Heart right ventricle (tissue), 16 donors: ENCODE measurements at regions not wholly inside any gene's neighbourhood (a gene's known extent, or its start where the extent isn't known, plus 50 kb on each side); places are given as distances from the start of the nearest gene placed in this dataset.

Experiments
- ATAC-seq, 8 donors: fragments of 200-7000 bp; cut with Tn5 transposase; one replicate each; pipeline ENCODE4 v1.9.1; 2020; ENCODE audit warnings: mild to moderate bottlenecking in 8 of 8, moderate library complexity in 8 of 8, moderate number of reproducible peaks in 1 of 8
- DNase-seq, 2 donors: peaks; one replicate each; pipeline ENCODE4 v3.0.0-alpha.2; 2020
- H3K27ac ChIP-seq, 10 donors: fragments of 200-600 bp; sonication (generic) in 2 of 10; one replicate each; pipeline versions ENCODE4 v1.5.0 to v1.8.0; 2020 to 2022; ENCODE audit warnings: mild to moderate bottlenecking in 3 of 10
- H3K27me3 ChIP-seq, 7 donors: fragments of 200-600 bp; one replicate each; pipeline ENCODE4 v1.8.0; 2021 to 2022; ENCODE audit warnings: mild to moderate bottlenecking in 2 of 7
- H3K36me3 ChIP-seq, 9 donors: fragments of 200-600 bp; sonication (generic) in 1 of 9; one replicate each; pipeline versions ENCODE4 v1.5.0 to v1.8.0; 2020 to 2022; ENCODE audit warnings: mild to moderate bottlenecking in 2 of 9
- H3K4me1 ChIP-seq, 9 donors: fragments of 200-600 bp; sonication (generic) in 1 of 9; one replicate each; pipeline versions ENCODE4 v1.5.0 to v1.8.0; 2020 to 2022; ENCODE audit warnings: mild to moderate bottlenecking in 4 of 9
- H3K4me3 ChIP-seq, 10 donors: fragments of 200-600 bp; sonication (generic) in 2 of 10; one replicate each; pipeline versions ENCODE4 v1.5.0 to v1.8.0; 2020 to 2022; ENCODE audit warnings: mild to moderate bottlenecking in 7 of 10, moderate library complexity in 2 of 10
- H3K9me3 ChIP-seq, 11 donors: fragments of 200-600 bp in 10 of 11; sonication (generic) in 2 of 11; one replicate each; pipeline versions ENCODE4 v1.5.0 to v1.8.0; 2013 to 2022; ENCODE audit warnings: mild to moderate bottlenecking in 2 of 11, control low read depth in 1 of 11, moderate library complexity in 1 of 11
- WGBS, 2 donors: extraction: QIAGEN DNeasy Blood & Tissue Kit; methylation state at CpG; one replicate each; pipeline ENCODE4 v1.1.7; 2013; ENCODE audit warnings: inconsistent platforms in 1 of 2; 5-methylcytosine and 5-hydroxymethylcytosine counted together
- intact Hi-C, 10 donors: fragments of 100-400 bp; cut with DNase I; formaldehyde crosslinking; loops; one replicate each; pipeline versions ENCODE4 v1.11.1 to v1.14.2; 2022
- TF ChIP-seq, protein P1 (sequence below), 9 donors: fragments of 200-600 bp; sonication (generic) in 2 of 9; IDR thresholded peaks; one replicate each; pipeline versions ENCODE4 v1.5.0 to v1.8.0; 2021 to 2022; ENCODE audit warnings: antibody characterized with exemption in 9 of 9, mild to moderate bottlenecking in 5 of 9, moderate library complexity in 1 of 9
- donor health status: Arrhythmogenic right ventricular cardiomyopathy.
- donor health status: ischemic (EF 13 %, LVEDD 7.1; RV severe dilation, severe dysfunction).
- donor health status: healthy with polysubstance abuse.
- donor health status: DM: no; HTN: yes; CAD: no.
- donor health status: DM: no; HTN: no; CAD: no.
- donor health status: ischemic (EF 25% LVEDD 6.9; RV normal size, moderate dysfunction).
- donor health status: ischemic (EF 25% LVEDD 5.7; RV mildly dilated, moderate dysfunction).
- donor health status: healthy.
- donor health status: DM: yes; HTN: yes; CAD: no.
- donor health status: Ischemic cardiomyopathy.
- donor health status: ischemic (EF 35%, LVEDD 5.7; RV mildly dilated, moderate dysfunction).
- donor health status: nonischemic (EF 11% LVEDD 7.7; RV severe dilation, severe dysfunction).
- donor health status: DM: yes; HTN: yes; CAD: no.
- donor health status: PGD.
- donor health status: ischemic (EF 29% LVEDD 5.4; RV normal size, mild dysfunction).
- donor health status: nonischemic (EF 23%, LVEDD 6.1; RV moderate dilation, normal function).

DNA sequence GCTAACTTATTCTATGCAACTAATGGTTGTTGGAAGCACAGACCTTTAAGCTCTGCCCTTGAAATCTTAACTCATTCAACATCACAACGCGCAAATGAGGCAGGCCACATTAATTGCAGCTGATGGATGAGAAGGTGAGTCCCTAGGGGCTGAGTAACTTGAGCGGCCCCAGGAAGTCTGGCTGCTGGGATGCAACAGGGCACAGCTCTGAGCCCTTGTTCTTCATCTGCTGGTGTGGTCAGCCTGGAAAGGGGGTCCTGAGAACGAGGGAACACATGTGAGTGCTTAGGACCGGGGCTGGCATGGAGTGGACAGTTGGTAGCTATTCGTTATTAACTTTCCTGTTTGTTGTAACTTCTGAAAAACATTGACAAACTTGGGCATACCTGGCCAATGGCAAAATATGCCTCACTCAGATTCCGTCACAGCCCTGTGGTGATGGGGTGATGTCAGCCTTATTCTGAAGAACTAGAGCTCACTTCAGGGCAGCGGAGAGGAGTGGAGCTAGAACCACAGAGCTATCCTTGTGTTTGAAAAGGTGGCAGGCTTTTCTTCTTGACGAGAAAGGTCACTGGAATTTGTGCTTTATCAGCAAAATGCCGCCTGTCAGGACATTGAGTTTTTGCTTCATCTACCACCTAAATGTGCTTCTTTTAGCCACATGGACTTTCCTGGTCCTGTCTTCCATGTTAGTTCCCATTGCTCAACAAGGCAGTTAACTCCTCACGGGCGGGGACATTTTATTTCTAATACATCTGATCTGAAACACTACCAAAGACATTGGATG lies 145.9 kb upstream of the FHL2 start:
- DNase-seq (no peak), ATAC-seq (no peak)
- Histone ChIP-seq H3K27me3 (peaks cover 0 to 5% (median 0%) of the 10 kb centered on the region in 7 donors), H3K9me3 (no peaks in the 10 kb centered on the region), H3K27ac (no peak overlapping the region), H3K4me1 (peaks cover 0 to 19% (median 11%) of the 10 kb centered on the region in 9 donors), H3K4me3 (no peak overlapping the region), H3K36me3 (no peaks in the 10 kb centered on the region)
- intact Hi-C loops = loop anchor here in 2 of 10 donors (1.0 to 10.0 kb wide), 2 partner anchors 200 kb away; no protein-coding TSS in a partner anchor
- TF ChIP-seq, protein P1, sequence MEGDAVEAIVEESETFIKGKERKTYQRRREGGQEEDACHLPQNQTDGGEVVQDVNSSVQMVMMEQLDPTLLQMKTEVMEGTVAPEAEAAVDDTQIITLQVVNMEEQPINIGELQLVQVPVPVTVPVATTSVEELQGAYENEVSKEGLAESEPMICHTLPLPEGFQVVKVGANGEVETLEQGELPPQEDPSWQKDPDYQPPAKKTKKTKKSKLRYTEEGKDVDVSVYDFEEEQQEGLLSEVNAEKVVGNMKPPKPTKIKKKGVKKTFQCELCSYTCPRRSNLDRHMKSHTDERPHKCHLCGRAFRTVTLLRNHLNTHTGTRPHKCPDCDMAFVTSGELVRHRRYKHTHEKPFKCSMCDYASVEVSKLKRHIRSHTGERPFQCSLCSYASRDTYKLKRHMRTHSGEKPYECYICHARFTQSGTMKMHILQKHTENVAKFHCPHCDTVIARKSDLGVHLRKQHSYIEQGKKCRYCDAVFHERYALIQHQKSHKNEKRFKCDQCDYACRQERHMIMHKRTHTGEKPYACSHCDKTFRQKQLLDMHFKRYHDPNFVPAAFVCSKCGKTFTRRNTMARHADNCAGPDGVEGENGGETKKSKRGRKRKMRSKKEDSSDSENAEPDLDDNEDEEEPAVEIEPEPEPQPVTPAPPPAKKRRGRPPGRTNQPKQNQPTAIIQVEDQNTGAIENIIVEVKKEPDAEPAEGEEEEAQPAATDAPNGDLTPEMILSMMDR (IDR thresholded peaks at IDR 0.05) = no peak
- 82 to 93% methylated on average over 12 of the region's 12 CpGs for WGBS, 2 donors

DNA sequence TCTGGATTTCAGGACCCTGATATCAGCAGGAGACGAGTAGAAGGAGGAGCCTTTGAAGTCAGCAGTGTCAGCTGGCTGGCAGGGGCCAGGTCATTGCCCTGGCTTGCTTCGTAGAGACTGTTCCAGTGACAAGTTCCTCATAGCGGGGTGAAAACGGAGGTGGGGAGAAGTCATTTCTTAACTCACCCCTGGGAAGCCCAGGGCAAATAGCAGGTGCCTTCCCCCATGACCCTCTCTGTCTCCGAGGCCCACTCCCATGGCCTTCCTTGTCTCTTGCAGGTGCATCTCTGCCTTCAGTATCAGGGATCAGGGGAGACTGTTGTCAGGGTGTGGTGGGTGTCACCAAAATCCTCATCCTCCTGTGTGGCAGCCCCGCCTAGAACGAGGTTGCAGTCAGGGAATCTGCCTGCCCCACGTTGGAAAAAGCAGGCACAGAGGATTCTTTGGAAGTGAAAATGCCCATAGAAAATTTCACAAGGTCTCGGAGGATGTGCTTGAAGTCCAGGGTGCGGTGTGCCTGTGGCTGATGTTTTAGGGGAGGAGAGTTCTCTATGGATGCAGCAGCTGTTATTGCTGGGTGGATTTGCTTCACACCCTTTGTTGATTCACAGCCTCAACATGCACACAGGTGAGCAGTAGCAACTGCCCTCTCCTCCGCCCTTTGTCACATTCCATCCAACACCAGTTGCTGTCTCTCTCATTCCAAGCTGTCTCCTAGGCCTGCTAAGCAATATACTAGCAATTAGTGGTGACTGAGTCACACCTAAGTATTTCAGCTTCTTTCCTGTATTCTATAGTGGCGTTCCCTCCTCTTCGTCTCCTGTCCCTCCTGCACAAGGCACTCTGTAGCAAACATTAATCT lies 142.6 kb upstream of the FHL2 start:
- intact Hi-C loops = loop anchor here in 1 of 10 donors (10.0 kb wide), 1 partner anchor 197 kb away; no protein-coding TSS in a partner anchor
- ATAC-seq (no peak), DNase-seq (no peak)
- H3K4me1 ChIP-seq = peaks cover 0 to 11% (median 8%) of the 10 kb centered on the region in 9 donors
- no peaks in the 10 kb centered on the region for H3K9me3 ChIP-seq
- H3K27ac ChIP-seq = no peak overlapping the region
- 88 to 90% methylated on average over 13 of the region's 13 CpGs for WGBS, 2 donors
- no peak overlapping the region for H3K4me3 ChIP-seq
- peaks cover 0 to 4% (median 0%) of the 10 kb centered on the region in 7 donors for H3K27me3 ChIP-seq
- TF ChIP-seq, protein P1 (IDR thresholded peaks at IDR 0.05) = no peak
- H3K36me3 ChIP-seq = no peaks in the 10 kb centered on the region

DNA sequence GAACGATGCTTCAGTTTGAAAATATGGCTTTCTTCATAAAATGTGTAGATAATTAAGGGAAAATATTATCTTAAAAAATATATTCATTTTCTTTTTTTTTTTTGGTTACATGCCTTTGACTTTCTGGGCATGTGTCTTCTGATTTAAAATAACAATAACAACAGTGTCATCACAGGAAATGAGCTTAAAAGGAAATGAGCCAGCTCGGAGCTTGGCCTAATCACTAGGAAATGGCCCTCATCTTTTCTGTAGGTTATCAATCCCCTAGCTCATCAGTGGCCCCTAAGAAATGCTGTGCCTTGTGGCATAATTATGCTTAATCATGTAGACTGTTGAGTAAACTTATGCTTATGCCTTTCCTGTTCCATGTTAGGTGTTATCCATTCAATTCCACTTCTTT lies 141.8 kb upstream of the FHL2 start:
- Histone ChIP-seq H3K9me3 (no peaks in the 10 kb centered on the region), H3K27me3 (peaks cover 0 to 3% (median 0%) of the 10 kb centered on the region in 7 donors), H3K36me3 (no peaks in the 10 kb centered on the region), H3K27ac (no peak overlapping the region), H3K4me3 (no peak overlapping the region), H3K4me1 (peaks cover 0 to 4% (median 3%) of the 10 kb centered on the region in 9 donors)
- no peak for ATAC-seq
- WGBS, 2 donors = 24 to 67% methylated on average over 2 of the region's 2 CpGs
- TF ChIP-seq, protein P1 (IDR thresholded peaks at IDR 0.05) = no peak
- no peak for DNase-seq
- intact Hi-C loops = loop anchor here in 1 of 10 donors (10.0 kb wide), 1 partner anchor 196 kb away; no protein-coding TSS in a partner anchor

DNA sequence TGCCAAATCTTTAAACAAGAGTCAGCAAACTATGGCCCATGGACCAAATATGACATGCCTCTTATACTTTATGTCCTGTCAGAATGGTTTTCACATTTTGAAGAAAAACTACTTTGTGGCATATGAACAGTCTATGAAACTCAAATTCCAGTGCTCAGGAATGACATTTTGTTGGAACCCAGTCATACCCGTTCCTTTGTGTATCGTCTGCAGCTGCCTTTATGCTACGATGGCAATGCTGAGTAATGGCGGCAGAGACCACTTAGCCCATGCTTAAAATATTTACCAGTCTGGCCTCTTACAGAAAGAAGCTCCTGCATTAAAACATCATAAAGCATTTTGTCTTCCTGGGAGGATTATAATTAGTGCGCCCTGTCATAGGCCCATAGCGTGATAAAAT lies 140.5 kb upstream of the FHL2 start:
- intact Hi-C loops = no loop called here
- peaks cover 0 to 3% (median 0%) of the 10 kb centered on the region in 7 donors for H3K27me3 ChIP-seq
- TF ChIP-seq, protein P1 (IDR thresholded peaks at IDR 0.05) = no peak
- DNase-seq (no peak), ATAC-seq (no peak)
- H3K36me3 ChIP-seq = no peaks in the 10 kb centered on the region
- H3K9me3 ChIP-seq = no peaks in the 10 kb centered on the region
- 77 to 87% methylated on average over 6 of the region's 6 CpGs for WGBS, 2 donors
- H3K4me1 ChIP-seq = no peaks in the 10 kb centered on the region
- H3K4me3 ChIP-seq = no peak overlapping the region
- no peak overlapping the region for H3K27ac ChIP-seq
